Inferior parietal cortex (tissue), 1 donor: ENCODE measurements at regions not wholly inside any gene's neighbourhood (a gene's known extent, or its start where the extent isn't known, plus 50 kb on each side); places are given as distances from the start of the nearest gene placed in this dataset.
A peak's percentile ranks its signal among the peaks of the same experiment; 100 is the strongest.
"Not testable (repeated sequence)": the region's sequence is repeated elsewhere in the genome, so short reads cannot be mapped to it uniquely, and the experiment has no call there.

Experiments
- DNase-seq: peaks from one replicate; pipeline ENCODE4 v3.0.0-alpha.2; 2016; ENCODE audit errors: extremely low spot score

GRCh38 chr14:50018201-50018932 is 98.0 kb downstream of the VCPKMT start:
- DNase-seq, result no peak

- no peak for DNase-seq
Measured at GRCh38 chr14:50018933-50019210, 97.5 kb downstream of the VCPKMT start.

- DNase-seq, result no peak
Measured at GRCh38 chr14:50020184-50020583, 96.2 kb downstream of the VCPKMT start.

GRCh38 chr14:50020799-50021198 is 95.6 kb downstream of the VCPKMT start:
- no peak for DNase-seq

GRCh38 chr14:50021261-50022031 is 94.9 kb downstream of the VCPKMT start:
- no peak for DNase-seq

- no peak for DNase-seq
Measured at GRCh38 chr14:50022661-50023060, 93.7 kb downstream of the VCPKMT start.

GRCh38 chr14:50023671-50024490 is 92.5 kb downstream of the VCPKMT start:
- peak; percentile 39 for DNase-seq

GRCh38 chr14:50025073-50025472 is 91.3 kb downstream of the VCPKMT start:
- no peak for DNase-seq

GRCh38 chr14:50025776-50026175 is 90.6 kb downstream of the VCPKMT start:
- no peak for DNase-seq

GRCh38 chr14:50026396-50026795 is 90.0 kb downstream of the VCPKMT start:
- DNase-seq, result no peak

GRCh38 chr14:50027816-50028215 is 88.6 kb downstream of the VCPKMT start:
- DNase-seq, result no peak

- no peak for DNase-seq
Measured at GRCh38 chr14:50028458-50028857, 87.9 kb downstream of the VCPKMT start.

- DNase-seq, result no peak
Measured at GRCh38 chr14:50030036-50030435, 86.3 kb downstream of the VCPKMT start.

- not testable (repeated sequence) for DNase-seq
Measured at GRCh38 chr14:50030911-50031310, 85.5 kb downstream of the VCPKMT start.

GRCh38 chr14:50031602-50032313 is 84.6 kb downstream of the VCPKMT start:
- DNase-seq, result no peak

- not testable (repeated sequence) for DNase-seq
Measured at GRCh38 chr14:50032462-50033167, 83.8 kb downstream of the VCPKMT start.

- no peak for DNase-seq
Measured at GRCh38 chr14:50035214-50035613, 81.2 kb downstream of the VCPKMT start.

- no peak for DNase-seq
Measured at GRCh38 chr14:50036211-50036610, 80.2 kb downstream of the VCPKMT start.

GRCh38 chr14:50036637-50037036 is 79.7 kb downstream of the VCPKMT start:
- no peak for DNase-seq

GRCh38 chr14:50037240-50037639 is 79.1 kb downstream of the VCPKMT start:
- DNase-seq, result no peak

- DNase-seq, result peak; percentile 21
Measured at GRCh38 chr14:50037852-50038251, 78.5 kb downstream of the VCPKMT start.
